ENCODE measurements at regions not wholly inside any gene's neighbourhood (a gene's known extent, or its start where the extent isn't known, plus 50 kb on each side); places are given as distances from the start of the nearest gene placed in this dataset.

DNA sequence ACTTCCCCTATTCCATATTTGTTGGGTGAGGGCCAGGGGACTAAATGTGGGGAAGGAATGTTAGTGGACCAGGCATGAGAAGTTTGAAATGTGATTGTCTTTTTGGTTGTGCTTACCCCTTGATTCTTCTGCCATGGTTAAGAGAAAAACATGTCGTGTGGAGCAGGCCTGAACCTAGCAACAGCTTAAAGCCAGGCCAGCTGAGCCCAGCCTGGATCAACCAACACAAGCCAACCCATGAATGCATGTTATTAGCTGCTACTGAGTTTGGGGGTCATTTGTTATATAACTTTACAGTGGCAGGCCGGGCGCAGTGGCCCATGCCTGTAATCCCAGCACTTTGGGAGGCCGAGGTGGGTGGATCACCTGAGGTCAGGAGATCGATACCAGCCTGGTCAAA lies 52.4 kb upstream of the TRIO start:
- no peak for DNase-seq (ENCODE audit: low read depth)

GRCh38 chr5:14090290-14090689 lies 52.9 kb upstream of the TRIO start:
- no peak for DNase-seq (ENCODE audit: low read depth)

GRCh38 chr5:14089198-14089597 lies 53.9 kb upstream of the TRIO start:
- DNase-seq (ENCODE audit: low read depth) = no peak

DNA sequence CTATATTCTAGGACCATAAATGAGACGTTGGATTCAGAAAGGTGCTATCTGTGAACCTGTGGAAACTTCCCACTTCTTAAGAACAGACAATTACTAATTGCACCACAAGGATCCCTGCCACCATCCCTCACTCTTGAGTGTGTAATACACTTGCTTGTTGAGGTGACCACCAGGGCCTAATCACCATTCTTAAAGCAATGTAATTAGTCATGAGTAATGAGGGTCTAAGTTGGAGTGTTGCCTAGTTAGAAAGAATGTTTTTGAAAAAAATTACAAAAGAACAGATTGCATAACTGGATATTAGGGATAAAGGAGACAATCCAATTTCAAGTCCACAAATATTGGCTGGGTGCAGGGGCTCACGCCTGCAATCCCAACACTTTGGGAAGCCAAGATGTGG lies 56.9 kb upstream of the TRIO start:
- DNase-seq (ENCODE audit: low read depth) = no peak

DNA sequence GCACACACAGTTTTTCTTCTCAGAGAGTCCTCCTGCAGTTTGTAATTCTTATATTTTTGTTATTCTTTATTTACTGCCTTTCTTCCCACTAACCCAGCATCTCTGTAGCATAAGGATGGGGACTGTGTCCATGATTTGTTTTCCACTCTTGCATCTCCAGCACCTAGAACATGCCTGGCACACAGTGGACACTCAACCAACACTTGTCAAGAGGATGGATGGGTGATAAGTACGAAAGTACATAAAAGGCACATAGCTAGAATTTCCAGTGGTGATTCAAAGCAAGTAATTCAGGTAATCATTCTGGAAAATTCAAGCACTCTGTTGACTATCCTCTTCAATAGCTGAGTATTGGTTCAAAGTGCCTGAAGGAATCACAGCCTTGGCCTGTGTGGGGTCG lies 60.2 kb upstream of the TRIO start:
- no peak for DNase-seq (ENCODE audit: low read depth)

GRCh38 chr5:14082523-14082922 lies 60.6 kb upstream of the TRIO start:
- DNase-seq (ENCODE audit: low read depth) = no peak

GRCh38 chr5:14081791-14082190 lies 61.4 kb upstream of the TRIO start:
- no peak for DNase-seq (ENCODE audit: low read depth)

- no peak for DNase-seq (ENCODE audit: low read depth)
These were observed 64.4 kb upstream of the TRIO start for GRCh38 chr5:14078716-14079115.

GRCh38 chr5:14077501-14077900 lies 65.6 kb upstream of the TRIO start:
- no peak for DNase-seq (ENCODE audit: low read depth)

- no peak for DNase-seq (ENCODE audit: low read depth)
These were observed 66.6 kb upstream of the TRIO start for GRCh38 chr5:14076561-14076960.

DNA sequence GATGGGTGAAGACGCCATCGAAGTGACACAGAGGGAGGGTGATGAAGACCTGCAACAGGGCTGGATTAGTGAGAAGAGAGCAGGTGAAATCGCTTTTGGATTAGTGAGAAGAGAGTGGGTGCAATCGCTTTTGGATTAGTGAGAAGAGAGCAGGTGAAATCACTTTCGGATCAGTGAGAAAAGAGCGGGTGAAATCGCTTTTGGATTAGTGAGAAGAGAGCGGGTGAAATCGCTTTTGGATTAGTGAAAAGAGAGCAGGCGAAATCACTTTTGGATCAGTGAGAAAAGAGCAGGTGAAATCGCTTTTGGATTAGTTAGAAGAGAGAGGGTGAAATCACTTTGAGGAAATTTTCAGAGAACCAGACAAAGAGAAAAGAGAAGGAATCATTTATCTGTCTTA lies 67.2 kb upstream of the TRIO start:
- no peak for DNase-seq (ENCODE audit: low read depth)

DNA sequence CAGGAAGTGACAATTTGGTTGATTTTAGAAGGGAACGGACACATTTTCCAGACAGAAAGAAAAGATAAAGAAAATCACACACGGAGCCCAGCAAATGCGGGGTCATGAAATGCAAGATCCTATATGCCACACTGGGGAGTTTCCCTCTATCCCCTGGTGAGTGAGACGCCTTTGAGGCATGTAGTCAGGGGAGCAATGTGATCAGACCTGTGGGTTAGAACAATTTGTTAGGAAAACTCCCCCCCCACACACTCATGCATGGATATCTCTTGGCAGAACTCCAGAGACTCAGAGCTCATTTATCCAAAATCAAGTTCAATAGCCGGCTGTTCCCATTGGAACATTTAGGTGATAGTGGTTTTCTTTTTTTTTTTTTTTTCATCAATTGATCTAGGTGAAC lies 71.7 kb upstream of the TRIO start:
- DNase-seq (ENCODE audit: low read depth) = no peak

DNA sequence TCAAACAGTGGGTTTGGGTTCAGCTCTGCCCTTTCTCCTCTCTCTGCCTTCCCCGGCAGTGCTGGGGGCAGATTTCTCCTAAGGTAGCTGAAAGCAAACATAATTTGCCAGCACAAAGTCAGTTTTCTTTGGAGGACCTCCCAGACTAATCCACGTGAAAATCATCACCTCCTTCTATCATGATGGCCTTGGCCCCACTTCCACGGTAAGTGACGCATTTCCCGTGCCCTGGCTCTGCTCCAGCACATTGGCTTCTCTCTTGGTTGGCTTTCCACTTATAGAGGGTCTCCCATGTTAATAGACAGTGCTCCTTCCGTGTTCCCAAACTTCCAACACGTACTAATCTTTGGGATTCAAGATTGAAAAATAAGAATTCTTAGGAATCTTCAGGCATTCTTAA lies 74.1 kb upstream of the TRIO start:
- DNase-seq (ENCODE audit: low read depth) = no peak

- no peak for DNase-seq (ENCODE audit: low read depth)
These were observed 75.0 kb upstream of the TRIO start for GRCh38 chr5:14068136-14068535.

DNA sequence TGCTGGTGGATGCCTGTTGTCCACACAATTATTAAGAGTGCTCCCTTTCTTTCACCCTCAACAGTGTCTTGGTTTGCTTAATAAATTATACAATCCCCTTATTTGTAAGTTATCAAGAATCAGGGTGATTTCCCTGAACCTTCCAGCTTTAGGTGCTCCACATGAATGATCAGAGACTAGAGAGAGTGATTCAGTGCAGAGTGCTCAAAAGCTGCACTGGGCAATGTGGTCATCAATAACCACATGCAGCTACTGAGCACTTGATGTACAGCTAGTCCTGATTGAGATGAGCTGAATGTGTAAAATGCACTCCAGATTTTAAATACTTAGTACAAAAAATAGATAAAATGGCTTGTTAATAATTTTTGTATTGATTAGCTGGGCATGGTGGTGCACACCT lies 76.8 kb upstream of the TRIO start:
- DNase-seq (ENCODE audit: low read depth) = no peak

- DNase-seq (ENCODE audit: low read depth) = no peak
These were observed 78.3 kb upstream of the TRIO start for GRCh38 chr5:14064841-14065240.

DNA sequence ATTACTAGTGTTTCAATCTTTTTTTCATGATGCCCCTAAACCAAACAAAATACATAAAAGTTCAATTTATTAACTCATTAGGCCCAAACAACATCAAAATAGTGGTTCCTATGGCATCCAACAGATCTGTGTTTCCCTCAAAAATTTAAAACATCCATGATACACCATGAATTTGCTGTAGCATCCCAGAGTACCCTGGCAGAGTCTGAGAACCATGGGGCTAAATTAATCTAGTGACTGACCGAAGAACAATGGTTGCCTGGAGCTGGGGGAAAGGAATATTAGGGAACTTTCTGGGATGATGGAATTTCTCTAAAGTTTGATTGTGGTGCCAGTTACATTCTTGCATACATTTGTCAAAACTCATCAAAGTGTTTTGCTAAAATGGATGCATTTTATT lies 79.5 kb upstream of the TRIO start:
- no peak for DNase-seq (ENCODE audit: low read depth)

GRCh38 chr5:14063138-14063537 lies 80.0 kb upstream of the TRIO start:
- no peak for DNase-seq (ENCODE audit: low read depth)

GRCh38 chr5:14062178-14062577 lies 81.0 kb upstream of the TRIO start:
- no peak for DNase-seq (ENCODE audit: low read depth)

- DNase-seq (ENCODE audit: low read depth) = no peak
These were observed 82.0 kb upstream of the TRIO start for GRCh38 chr5:14061106-14061505.

DNA sequence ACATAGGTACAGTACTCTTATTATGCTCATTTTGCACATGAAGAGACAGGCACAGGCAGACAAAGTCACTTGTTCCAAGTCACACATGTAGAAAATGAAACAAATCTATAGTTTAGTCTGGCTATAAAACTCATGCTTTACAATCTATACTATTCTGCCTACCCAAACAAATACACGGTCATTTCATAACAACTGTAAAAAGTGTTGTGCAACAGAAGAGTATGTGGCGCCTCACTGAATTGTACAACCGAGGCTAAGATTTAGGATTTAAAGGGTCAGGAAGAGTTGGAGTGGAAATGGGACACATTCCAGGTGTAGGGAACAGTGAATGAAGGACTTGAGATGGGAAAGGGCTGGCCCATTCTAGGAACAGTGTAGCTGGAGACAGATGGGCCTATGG lies 82.9 kb upstream of the TRIO start:
- no peak for DNase-seq (ENCODE audit: low read depth)

- DNase-seq (ENCODE audit: low read depth) = no peak
These were observed 83.3 kb upstream of the TRIO start for GRCh38 chr5:14059810-14060209.

DNA sequence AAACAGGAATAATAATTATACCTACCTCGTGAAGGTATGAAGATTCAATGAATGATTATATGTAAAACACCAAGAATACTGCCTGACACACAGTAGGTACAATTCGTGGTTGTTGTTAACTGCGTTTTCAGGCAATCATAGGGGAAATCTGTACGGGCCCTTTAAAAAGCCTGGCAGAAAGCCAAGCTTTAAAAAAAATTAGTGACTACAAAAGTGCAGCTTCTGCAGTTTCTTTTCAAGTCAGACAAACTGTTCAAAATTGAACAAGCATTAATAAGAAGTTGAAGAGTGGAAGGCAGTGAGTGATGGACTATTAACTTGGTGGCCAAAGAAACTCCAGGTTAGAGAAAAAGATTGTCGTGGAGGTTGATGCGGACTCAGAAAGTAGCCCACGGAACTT lies 85.9 kb upstream of the TRIO start:
- no peak for DNase-seq (ENCODE audit: low read depth)

DNA sequence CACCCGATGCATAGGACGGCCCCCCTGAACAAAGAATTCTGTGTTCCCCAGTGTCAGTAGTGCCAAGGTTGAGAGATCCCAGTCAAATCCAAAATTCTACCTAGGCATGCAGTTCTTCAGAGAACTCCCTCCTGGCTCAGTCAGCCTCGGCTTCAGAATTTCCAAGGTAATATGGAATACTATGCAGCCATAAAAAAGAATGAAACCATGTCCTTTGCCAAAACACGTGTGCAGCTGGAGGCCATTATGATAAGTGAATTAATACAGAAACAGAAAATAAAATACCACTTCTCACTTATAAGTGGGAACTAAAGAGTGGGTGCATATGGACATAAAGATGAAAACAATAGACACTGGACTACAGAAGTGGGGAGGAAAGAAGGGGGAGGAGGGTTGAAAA lies 87.1 kb upstream of the TRIO start:
- DNase-seq (ENCODE audit: low read depth) = no peak

Data from stimulated activated CD8-positive, alpha-beta memory T cell treated with anti-CD3 and anti-CD28 coated beads, Interleukin-4, amount 100 ng/mL, for 24 hours (primary cell).